Skeletal muscle cell (primary cell): ENCODE measurements at regions not wholly inside any gene's neighbourhood (a gene's known extent, or its start where the extent isn't known, plus 50 kb on each side); places are given as distances from the start of the nearest gene placed in this dataset.
"Not testable (repeated sequence)": the region's sequence is repeated elsewhere in the genome, so short reads cannot be mapped to it uniquely, and the experiment has no call there.

ENCODE experiments used
- DNase-seq: peaks from one replicate; pipeline ENCODE4 v3.0.0-alpha.2; 2010; ENCODE audit warnings: low read depth
- H3K4me3 ChIP-seq: 2 replicates; pipeline ENCODE4 v1.5.1; 2011; ENCODE audit warnings: low read depth, mild to moderate bottlenecking, control low read depth, low read length, moderate library complexity

GRCh38 chr14:101633276-101633675 is 72.0 kb downstream of the DIO3 start:
- no peak for DNase-seq
- H3K4me3 ChIP-seq, result no peak overlapping the region

- no peak for DNase-seq
- H3K4me3 ChIP-seq, result no peak overlapping the region
These were observed 73.0 kb downstream of the DIO3 start for GRCh38 chr14:101634202-101634849.

- DNase-seq, result no peak
- H3K4me3 ChIP-seq, result no peak overlapping the region
These were observed 73.8 kb downstream of the DIO3 start for GRCh38 chr14:101634850-101635748.

GRCh38 chr14:101635749-101636560 is 74.7 kb downstream of the DIO3 start:
- no peak for DNase-seq
- H3K4me3 ChIP-seq, result no peak overlapping the region

- no peak for DNase-seq
- no peak overlapping the region for H3K4me3 ChIP-seq
These were observed 78.0 kb downstream of the DIO3 start for GRCh38 chr14:101639241-101639833.

- no peak for DNase-seq
- H3K4me3 ChIP-seq, result no peak overlapping the region
These were observed 82.4 kb downstream of the DIO3 start for GRCh38 chr14:101643651-101644050.

- no peak for DNase-seq
- H3K4me3 ChIP-seq, result no peak overlapping the region
These were observed 92.8 kb downstream of the DIO3 start for GRCh38 chr14:101654051-101654450.

- no peak overlapping the region for H3K4me3 ChIP-seq
- DNase-seq, result no peak
These were observed 96.1 kb downstream of the DIO3 start for GRCh38 chr14:101657372-101657771.

GRCh38 chr14:101665478-101666078 is 95.9 kb upstream of the PPP2R5C start:
- no peak overlapping the region for H3K4me3 ChIP-seq
- DNase-seq, result peak; percentile 8

- no peak for DNase-seq
- H3K4me3 ChIP-seq, result no peak overlapping the region
These were observed 95.2 kb upstream of the PPP2R5C start for GRCh38 chr14:101666264-101666663.

- DNase-seq, result no peak
- H3K4me3 ChIP-seq, result no peak overlapping the region
These were observed 91.9 kb upstream of the PPP2R5C start for GRCh38 chr14:101669629-101670028.

- no peak overlapping the region for H3K4me3 ChIP-seq
- no peak for DNase-seq
These were observed 87.6 kb upstream of the PPP2R5C start for GRCh38 chr14:101673873-101674272.

- DNase-seq, H3K4me3 ChIP-seq: not testable (repeated sequence)
These were observed 85.7 kb upstream of the PPP2R5C start for GRCh38 chr14:101675835-101676234.

- not testable (repeated sequence) for H3K4me3 ChIP-seq, DNase-seq
These were observed 83.6 kb upstream of the PPP2R5C start for GRCh38 chr14:101677912-101678327.

GRCh38 chr14:101681795-101682194 is 79.7 kb upstream of the PPP2R5C start:
- no peak overlapping the region for H3K4me3 ChIP-seq
- DNase-seq, result no peak

- no peak overlapping the region for H3K4me3 ChIP-seq
- DNase-seq, result no peak
These were observed 78.1 kb upstream of the PPP2R5C start for GRCh38 chr14:101683365-101683764.

GRCh38 chr14:101687756-101688546 is 73.6 kb upstream of the PPP2R5C start:
- no peak for DNase-seq
- H3K4me3 ChIP-seq, result no peak overlapping the region

GRCh38 chr14:101689039-101689501 is 72.4 kb upstream of the PPP2R5C start:
- no peak for DNase-seq
- H3K4me3 ChIP-seq, result no peak overlapping the region
